ENCODE measurements at regions not wholly inside any gene's neighbourhood (a gene's known extent, or its start where the extent isn't known, plus 50 kb on each side); places are given as distances from the start of the nearest gene placed in this dataset.

DNA sequence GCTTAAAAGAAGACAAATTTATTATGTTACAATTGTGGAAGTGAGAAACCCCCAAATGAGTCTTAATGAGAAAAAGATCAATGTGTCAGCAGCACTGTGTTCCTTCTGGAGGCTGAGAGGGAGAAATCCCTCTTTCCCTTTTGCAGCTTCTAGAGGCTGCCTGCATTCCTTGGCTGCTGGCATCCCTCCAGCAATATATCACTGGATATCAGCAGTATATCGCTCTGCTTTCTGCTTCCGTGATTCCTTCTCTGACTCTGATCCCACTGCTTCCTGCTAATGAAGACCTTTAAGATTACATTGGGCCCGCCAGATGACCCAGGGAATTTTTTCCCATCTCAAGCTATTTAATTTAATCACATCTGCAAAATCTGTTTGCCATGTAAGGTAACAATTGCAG, 1008.0 kb downstream of the RAPGEF2 start:
- no TSS peak for BruUV-seq (replicated peaks)
- ChIA-PET POLR2A (no interaction called here), CTCF (ENCODE audit: low intra/inter-chr PET ratio, low total read pairs) (no interaction called here)
- H3K27me3 ChIP-seq (ENCODE audit: control insufficient read depth in 1 of 2, insufficient read depth in 2 of 2, low read length in 2 of 2): no peaks in the 10 kb centered on the region
- ATAC-seq: no peak
- no peak for FAIRE-seq
- no peak for DNase-seq (ENCODE audit: low spot score)
- TF ChIP-seq FOXO1 (CRISPR knock-in tag; IDR thresholded peaks at IDR 0.05): no peak
- no peak for TF ChIP-seq SMARCE1 (IDR thresholded peaks at IDR 0.05; ENCODE audit: borderline replicate concordance)
- TF ChIP-seq ZNF816 (CRISPR knock-in tag; IDR thresholded peaks at IDR 0.05; ENCODE audit: borderline replicate concordance): no peak
- TF ChIP-seq, protein P1, sequence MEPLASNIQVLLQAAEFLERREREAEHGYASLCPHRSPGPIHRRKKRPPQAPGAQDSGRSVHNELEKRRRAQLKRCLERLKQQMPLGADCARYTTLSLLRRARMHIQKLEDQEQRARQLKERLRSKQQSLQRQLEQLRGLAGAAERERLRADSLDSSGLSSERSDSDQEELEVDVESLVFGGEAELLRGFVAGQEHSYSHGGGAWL (CRISPR knock-in tag; IDR thresholded peaks at IDR 0.05): no peak
- no peak for TF ChIP-seq PHF20 (CRISPR knock-in tag; IDR thresholded peaks at IDR 0.05)
- no peak for TF ChIP-seq RFXAP (CRISPR knock-in tag; IDR thresholded peaks at IDR 0.05; ENCODE audit: borderline replicate concordance)
- no peak for TF ChIP-seq ZNF777 (CRISPR knock-in tag; IDR thresholded peaks at IDR 0.05)
- TF ChIP-seq, protein P2, sequence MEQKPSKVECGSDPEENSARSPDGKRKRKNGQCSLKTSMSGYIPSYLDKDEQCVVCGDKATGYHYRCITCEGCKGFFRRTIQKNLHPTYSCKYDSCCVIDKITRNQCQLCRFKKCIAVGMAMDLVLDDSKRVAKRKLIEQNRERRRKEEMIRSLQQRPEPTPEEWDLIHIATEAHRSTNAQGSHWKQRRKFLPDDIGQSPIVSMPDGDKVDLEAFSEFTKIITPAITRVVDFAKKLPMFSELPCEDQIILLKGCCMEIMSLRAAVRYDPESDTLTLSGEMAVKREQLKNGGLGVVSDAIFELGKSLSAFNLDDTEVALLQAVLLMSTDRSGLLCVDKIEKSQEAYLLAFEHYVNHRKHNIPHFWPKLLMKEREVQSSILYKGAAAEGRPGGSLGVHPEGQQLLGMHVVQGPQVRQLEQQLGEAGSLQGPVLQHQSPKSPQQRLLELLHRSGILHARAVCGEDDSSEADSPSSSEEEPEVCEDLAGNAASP (CRISPR knock-in tag; IDR thresholded peaks at IDR 0.05; ENCODE audit: borderline replicate concordance): no peak
- no peak for TF ChIP-seq DPF2 (CRISPR knock-in tag; IDR thresholded peaks at IDR 0.05; ENCODE audit: borderline replicate concordance, low read depth)
- no peak for TF ChIP-seq ZNF703 (CRISPR knock-in tag; IDR thresholded peaks at IDR 0.05; ENCODE audit: borderline replicate concordance)
- no peaks in the 10 kb centered on the region for H3K36me3 ChIP-seq (replicated peaks in 1 of 2; ENCODE audit: control insufficient read depth in 1 of 2, insufficient read depth in 2 of 2, low read length in 2 of 2)
- intact Hi-C loops (cut with micrococcal nuclease; ENCODE audit: unreplicated experiment) (no loop called here), in situ Hi-C loops (cut with HindIII; ENCODE audit: extremely low pct_ligation_motif_present, low pct_unique_long_range_greater_than_20kb) (no loop called here)
- 0% methylated on average over 3 of the region's 3 CpGs for WGBS (ENCODE audit: low lambda C conversion rate)
- no peaks in the 10 kb centered on the region for H3K79me2 ChIP-seq (ENCODE audit: insufficient read depth, low read length)
- no peak overlapping the region for H3K4me2 ChIP-seq (ENCODE audit: low read depth, low read length)
- H3K4me3 ChIP-seq (replicated peaks in 1 of 3; ENCODE audit: insufficient read depth in 1 of 3, low read depth in 2 of 3, low read length in 3 of 3): no peak overlapping the region
- no peaks in the 10 kb centered on the region for H3K4me1 ChIP-seq (ENCODE audit: insufficient read depth, low read length)
- H3K9ac ChIP-seq (ENCODE audit: insufficient read depth, low read depth, low read length): no peak overlapping the region
- H2AFZ ChIP-seq (ENCODE audit: low read length): no peak overlapping the region
- peaks cover 61% of the 10 kb centered on the region for H3K9me3 ChIP-seq (ENCODE audit: low read length)
- H3K27ac ChIP-seq (ENCODE audit: extremely low read length, insufficient read depth, low read length): no peak overlapping the region
- no peaks in the 10 kb centered on the region for H4K20me1 ChIP-seq (ENCODE audit: insufficient read depth, low read length)
